ENCODE measurements at regions not wholly inside any gene's neighbourhood (a gene's known extent, or its start where the extent isn't known, plus 50 kb on each side); places are given as distances from the start of the nearest gene placed in this dataset.
A peak's percentile ranks its signal among the peaks of the same experiment; 100 is the strongest.

GRCh38 chr10:4189281-4189680, 404.3 kb upstream of the KLF6 start:
- ATAC-seq (no peak), DNase-seq (no peak)
- CTCF ChIA-PET, result no interaction called here
- H3K9me3 Mint-ChIP-seq, result no peaks in the 10 kb centered on the region
- intact Hi-C loops (cut with micrococcal nuclease), result no loop called here
- H3K4me1 Mint-ChIP-seq (ENCODE audit: low read depth), result no peaks in the 10 kb centered on the region
- POLR2A ChIA-PET, result no interaction called here
- H3K27ac Mint-ChIP-seq, result no peak overlapping the region
- H3K27me3 Mint-ChIP-seq, result no peaks in the 10 kb centered on the region
- no peak for TF ChIP-seq CTCF (IDR thresholded peaks at IDR 0.05)
- H3K36me3 Mint-ChIP-seq (ENCODE audit: low read depth), result no peaks in the 10 kb centered on the region
- H3K4me3 Mint-ChIP-seq, result no peak overlapping the region

- H3K27me3 Mint-ChIP-seq, result no peaks in the 10 kb centered on the region
- no peaks in the 10 kb centered on the region for H3K36me3 Mint-ChIP-seq (ENCODE audit: low read depth)
- no peak overlapping the region for H3K27ac Mint-ChIP-seq
- ATAC-seq (no peak), DNase-seq (no peak)
- H3K4me1 Mint-ChIP-seq (ENCODE audit: low read depth), result no peaks in the 10 kb centered on the region
- ChIA-PET CTCF (no interaction called here), POLR2A (no interaction called here)
- no peaks in the 10 kb centered on the region for H3K9me3 Mint-ChIP-seq
- intact Hi-C loops (cut with micrococcal nuclease), result no loop called here
- no peak overlapping the region for H3K4me3 Mint-ChIP-seq
- no peak for TF ChIP-seq CTCF (IDR thresholded peaks at IDR 0.05)
Measured at GRCh38 chr10:4188406-4188805, 403.4 kb upstream of the KLF6 start.

GRCh38 chr10:4186849-4187540, 402.0 kb upstream of the KLF6 start:
- no peaks in the 10 kb centered on the region for H3K36me3 Mint-ChIP-seq (ENCODE audit: low read depth)
- ATAC-seq, result no peak
- H3K4me1 Mint-ChIP-seq (ENCODE audit: low read depth), result peaks cover 4% of the 10 kb centered on the region
- CTCF ChIA-PET, result no interaction called here
- H3K27me3 Mint-ChIP-seq, result no peaks in the 10 kb centered on the region
- POLR2A ChIA-PET, result interaction anchor here (0.6 kb wide), 1 partner anchor 149 kb away, joined by 3 read pairs; no protein-coding TSS in a partner anchor
- no peak for DNase-seq
- no peak for TF ChIP-seq CTCF (IDR thresholded peaks at IDR 0.05)
- no peaks in the 10 kb centered on the region for H3K9me3 Mint-ChIP-seq
- intact Hi-C loops (cut with micrococcal nuclease), result no loop called here
- H3K4me3 Mint-ChIP-seq, result no peak overlapping the region
- no peak overlapping the region for H3K27ac Mint-ChIP-seq

- no peaks in the 10 kb centered on the region for H3K9me3 Mint-ChIP-seq
- H3K27me3 Mint-ChIP-seq, result no peaks in the 10 kb centered on the region
- ATAC-seq (no peak), DNase-seq (no peak)
- intact Hi-C loops (cut with micrococcal nuclease), result no loop called here
- no peak overlapping the region for H3K4me3 Mint-ChIP-seq
- ChIA-PET POLR2A (no interaction called here), CTCF (no interaction called here)
- no peak for TF ChIP-seq CTCF (IDR thresholded peaks at IDR 0.05)
- H3K4me1 Mint-ChIP-seq (ENCODE audit: low read depth), result peaks cover 15% of the 10 kb centered on the region
- no peaks in the 10 kb centered on the region for H3K36me3 Mint-ChIP-seq (ENCODE audit: low read depth)
- no peak overlapping the region for H3K27ac Mint-ChIP-seq
Measured at GRCh38 chr10:4183761-4184261, 398.8 kb upstream of the KLF6 start.

GRCh38 chr10:4181621-4182049, 396.6 kb upstream of the KLF6 start:
- CTCF ChIA-PET, result no interaction called here
- no peaks in the 10 kb centered on the region for H3K36me3 Mint-ChIP-seq (ENCODE audit: low read depth)
- H3K9me3 Mint-ChIP-seq, result no peaks in the 10 kb centered on the region
- no peak overlapping the region for H3K4me3 Mint-ChIP-seq
- no peaks in the 10 kb centered on the region for H3K27me3 Mint-ChIP-seq
- H3K27ac Mint-ChIP-seq, result peak overlapping the region; percentile 24
- DNase-seq (no peak), ATAC-seq (no peak)
- H3K4me1 Mint-ChIP-seq (ENCODE audit: low read depth), result peaks cover 15% of the 10 kb centered on the region
- TF ChIP-seq CTCF (IDR thresholded peaks at IDR 0.05), result no peak
- intact Hi-C loops (cut with micrococcal nuclease), result no loop called here
- POLR2A ChIA-PET, result no interaction called here
